GM12864 (cell line): ENCODE measurements at regions not wholly inside any gene's neighbourhood (a gene's known extent, or its start where the extent isn't known, plus 50 kb on each side); places are given as distances from the start of the nearest gene placed in this dataset.

ENCODE experiments used
- DNase-seq: peaks from one replicate; pipeline ENCODE4 v3.0.0-alpha.2; 2011; ENCODE audit warnings: low read depth
- H3K4me3 ChIP-seq: 2 replicates; pipeline ENCODE4 v1.5.1; 2011; ENCODE audit warnings: mild to moderate bottlenecking, low read depth, low read length, control low read depth
- CTCF ChIP-seq: IDR thresholded peaks from 2 replicates; pipeline ENCODE4 v1.5.1; 2011; ENCODE audit warnings: low read depth, mild to moderate bottlenecking, moderate library complexity, low read length, control low read depth, inconsistent platforms; ENCODE audit errors: missing control alignments

- no peak for DNase-seq
- no peak overlapping the region for H3K4me3 ChIP-seq
- TF ChIP-seq CTCF, result no peak
Measured at GRCh38 chr13:89315287-89315686, 1644.1 kb downstream of the SLITRK5 start.

GRCh38 chr13:89322466-89322865 lies 1651.3 kb downstream of the SLITRK5 start:
- H3K4me3 ChIP-seq, result no peak overlapping the region
- DNase-seq, result no peak
- no peak for TF ChIP-seq CTCF

- no peak overlapping the region for H3K4me3 ChIP-seq
- TF ChIP-seq CTCF, result no peak
- no peak for DNase-seq
Measured at GRCh38 chr13:89324582-89324981, 1653.4 kb downstream of the SLITRK5 start.

GRCh38 chr13:89343165-89343564 lies 1672.0 kb downstream of the SLITRK5 start:
- DNase-seq, result no peak
- no peak for TF ChIP-seq CTCF
- no peak overlapping the region for H3K4me3 ChIP-seq

- TF ChIP-seq CTCF, result no peak
- no peak for DNase-seq
Measured at GRCh38 chr13:89352384-89352783, 1681.2 kb downstream of the SLITRK5 start.

GRCh38 chr13:89361909-89362308 lies 1690.7 kb downstream of the SLITRK5 start:
- H3K4me3 ChIP-seq, result no peak overlapping the region
- TF ChIP-seq CTCF, result no peak
- no peak for DNase-seq

More at GRCh38 chr13:89352384-89352783, 1681.2 kb downstream of the SLITRK5 start:
- H3K4me3 ChIP-seq, result no peak overlapping the region

GRCh38 chr13:89363144-89363543 lies 1692.0 kb downstream of the SLITRK5 start:
- no peak overlapping the region for H3K4me3 ChIP-seq
- no peak for DNase-seq
- TF ChIP-seq CTCF, result no peak
